Esophagus muscularis mucosa (tissue), 4 donors: ENCODE measurements at regions not wholly inside any gene's neighbourhood (a gene's known extent, or its start where the extent isn't known, plus 50 kb on each side); places are given as distances from the start of the nearest gene placed in this dataset.

ENCODE experiments used
- DNase-seq: peaks from one replicate; pipeline ENCODE4 v3.0.0-alpha.2; 2017; ENCODE audit errors: extremely low spot score
- H3K27ac ChIP-seq, 4 donors: fragments of 200-600 bp; sonication (generic); replicated peaks in 1 of 4; 1 replicate in 3 of 4; 2 replicates in 1 of 4; pipeline ENCODE4 v1.5.1; 2016 to 2019; ENCODE audit warnings: mild to moderate bottlenecking in 1 of 4
- H3K27me3 ChIP-seq, 4 donors: fragments of 200-600 bp; sonication (generic); one replicate each; pipeline versions ENCODE4 v1.5.1 to v1.6.0; 2016 to 2019
- H3K36me3 ChIP-seq, 4 donors: fragments of 200-600 bp; sonication (generic); one replicate each; pipeline ENCODE4 v1.5.1; 2016 to 2019
- H3K4me1 ChIP-seq, 4 donors: fragments of 200-600 bp; sonication (generic); one replicate each; pipeline ENCODE4 v1.5.1; 2016 to 2019
- H3K4me3 ChIP-seq, 4 donors: fragments of 200-600 bp; sonication (generic); 1 replicate in 2 of 4; 2 replicates in 2 of 4; pipeline ENCODE4 v1.5.1; 2016 to 2019; ENCODE audit warnings: mild to moderate bottlenecking in 4 of 4, moderate library complexity in 1 of 4
- H3K9me3 ChIP-seq, 4 donors: fragments of 200-600 bp; sonication (generic); 1 replicate in 3 of 4; 2 replicates in 1 of 4; pipeline ENCODE4 v1.5.1; 2016 to 2019
- CTCF ChIP-seq, 3 experiments: fragments of 200-600 bp in 2 of 3; fragments of 450-650 bp in 1 of 3; sonication (generic) in 2 of 3; IDR thresholded peaks; one replicate each; pipeline ENCODE4 v1.5.1; 2017 to 2019; ENCODE audit warnings: antibody characterized with exemption in 3 of 3, mild to moderate bottlenecking in 2 of 3, moderate library complexity in 1 of 3
- EP300 ChIP-seq: sonication (generic); formaldehyde crosslinking; IDR thresholded peaks from one replicate; pipeline ENCODE4 v1.6.1; 2017; ENCODE audit warnings: antibody characterized with exemption
- POLR2A ChIP-seq: fragments of 450-650 bp; IDR thresholded peaks from one replicate; pipeline ENCODE4 v1.6.1; 2017; ENCODE audit warnings: antibody characterized with exemption, moderate library complexity, mild to moderate bottlenecking, low read depth
- POLR2AphosphoS5 ChIP-seq, 2 donors: sonication (generic); formaldehyde crosslinking; IDR thresholded peaks; one replicate each; pipeline ENCODE4 v1.6.1; 2017; ENCODE audit warnings: antibody characterized with exemption in 2 of 2
- WGBS: methylation state at CpG from one replicate; pipeline ENCODE4 v1.1.5; 2018; 5-methylcytosine and 5-hydroxymethylcytosine counted together
- intact Hi-C: fragments of 100-400 bp; cut with DNase I; formaldehyde crosslinking; loops from one replicate; pipeline ENCODE4 v1.15.1; 2023

DNA sequence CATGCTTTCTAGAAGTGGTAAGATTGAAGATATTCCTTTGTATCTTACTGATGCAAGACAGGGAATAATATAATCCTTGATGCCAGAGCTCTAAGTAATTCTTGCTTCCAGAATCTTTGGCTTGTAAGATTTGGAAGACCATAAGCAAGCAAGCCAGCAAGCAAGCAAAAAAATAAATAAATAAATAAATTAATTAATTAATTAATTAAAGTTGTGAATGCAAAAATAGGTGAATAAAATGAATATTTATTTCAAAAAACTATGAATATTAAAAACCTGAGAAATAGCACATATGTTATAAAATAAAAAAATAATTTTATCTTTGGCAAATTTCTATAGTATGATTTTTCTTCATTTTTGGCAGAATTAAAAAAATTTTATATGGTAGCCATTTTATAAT lies 750.2 kb upstream of the ARRDC4 start:
- Histone ChIP-seq H3K27me3 (no peaks in the 10 kb centered on the region), H3K36me3 (no peaks in the 10 kb centered on the region), H3K27ac (no peak overlapping the region), H3K4me3 (no peak overlapping the region), H3K9me3 (no peaks in the 10 kb centered on the region), H3K4me1 (no peaks in the 10 kb centered on the region)
- DNase-seq: no peak
- intact Hi-C loops: no loop called here
- TF ChIP-seq POLR2AphosphoS5 (IDR thresholded peaks at IDR 0.05): no peak
- TF ChIP-seq EP300: no peak
- no peak for TF ChIP-seq POLR2A
- TF ChIP-seq CTCF (IDR thresholded peaks at IDR 0.05): no peak

GRCh38 chr15:97215629-97216028 lies 744.9 kb upstream of the ARRDC4 start:
- H3K4me3 ChIP-seq: no peak overlapping the region
- H3K27ac ChIP-seq: no peak overlapping the region
- H3K36me3 ChIP-seq: no peaks in the 10 kb centered on the region
- DNase-seq: no peak
- TF ChIP-seq POLR2AphosphoS5 (IDR thresholded peaks at IDR 0.05): no peak
- no peak for TF ChIP-seq CTCF (IDR thresholded peaks at IDR 0.05)
- no peak for TF ChIP-seq EP300
- TF ChIP-seq POLR2A: no peak
- H3K27me3 ChIP-seq: no peaks in the 10 kb centered on the region
- no peaks in the 10 kb centered on the region for H3K4me1 ChIP-seq
- intact Hi-C loops: no loop called here
- no peaks in the 10 kb centered on the region for H3K9me3 ChIP-seq

- no peak for DNase-seq
- no peaks in the 10 kb centered on the region for H3K27me3 ChIP-seq
- 96% methylated on average over 15 of the region's 44 CpGs for WGBS
- no peak overlapping the region for H3K27ac ChIP-seq
- TF ChIP-seq POLR2AphosphoS5 (IDR thresholded peaks at IDR 0.05) (no peak), EP300 (no peak), CTCF (IDR thresholded peaks at IDR 0.05) (no peak), POLR2A (no peak)
- H3K4me3 ChIP-seq: no peak overlapping the region
- intact Hi-C loops: no loop called here
- H3K36me3 ChIP-seq: no peaks in the 10 kb centered on the region
- no peaks in the 10 kb centered on the region for H3K4me1 ChIP-seq
- H3K9me3 ChIP-seq: peaks cover 0 to 7% (median 2%) of the 10 kb centered on the region in 4 donors
Measured at GRCh38 chr15:97224191-97224641, 736.3 kb upstream of the ARRDC4 start.

- no peaks in the 10 kb centered on the region for H3K36me3 ChIP-seq
- no peaks in the 10 kb centered on the region for H3K27me3 ChIP-seq
- peaks cover 0 to 8% (median 2%) of the 10 kb centered on the region in 4 donors for H3K4me1 ChIP-seq
- peak overlapping the region in 3 of 4 donors; percentile 7 to 29 (median 8) for H3K4me3 ChIP-seq
- no peak overlapping the region for H3K27ac ChIP-seq
- peak; percentile 92 for DNase-seq
- 33% methylated on average over 9 of the region's 9 CpGs for WGBS
- no peaks in the 10 kb centered on the region for H3K9me3 ChIP-seq
- peak; percentile 81 to 92 (median 84) for TF ChIP-seq CTCF (IDR thresholded peaks at IDR 0.05)
- TF ChIP-seq POLR2A: no peak
- no peak for TF ChIP-seq EP300
- no peak for TF ChIP-seq POLR2AphosphoS5 (IDR thresholded peaks at IDR 0.05)
- intact Hi-C loops: loop anchor here (10.0 kb wide), 2 partner anchors 880 to 910 kb away; no protein-coding TSS in a partner anchor
Measured at GRCh38 chr15:97234851-97235610, 725.5 kb upstream of the ARRDC4 start.

DNA sequence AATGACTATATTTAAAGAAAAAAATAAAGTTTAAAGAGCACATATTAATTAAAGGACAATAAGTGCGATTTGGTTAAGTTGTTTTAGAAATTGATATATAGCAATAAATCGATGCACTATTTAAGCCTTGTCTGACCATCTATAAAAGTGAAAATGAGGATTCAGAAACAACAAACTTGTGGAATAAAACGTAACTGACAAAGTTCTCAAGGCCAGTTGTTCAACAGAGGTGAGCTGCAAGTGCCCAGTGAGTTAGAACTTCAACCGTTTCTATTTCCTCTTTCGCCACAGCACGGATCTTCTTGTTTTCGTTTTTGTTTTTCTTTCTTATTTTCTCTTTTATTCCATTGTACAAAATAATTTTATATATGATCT lies 724.9 kb upstream of the ARRDC4 start:
- H3K36me3 ChIP-seq: no peaks in the 10 kb centered on the region
- 49% methylated on average over 7 of the region's 7 CpGs for WGBS
- TF ChIP-seq POLR2AphosphoS5 (IDR thresholded peaks at IDR 0.05) (no peak), POLR2A (no peak), EP300 (no peak), CTCF (IDR thresholded peaks at IDR 0.05) (no peak)
- no peaks in the 10 kb centered on the region for H3K9me3 ChIP-seq
- peaks cover 0 to 8% (median 2%) of the 10 kb centered on the region in 4 donors for H3K4me1 ChIP-seq
- intact Hi-C loops: loop anchor here (10.0 kb wide), 2 partner anchors 881 to 911 kb away; no protein-coding TSS in a partner anchor
- H3K4me3 ChIP-seq: peak overlapping the region in 2 of 4 donors; percentile 7 to 29
- H3K27me3 ChIP-seq: no peaks in the 10 kb centered on the region
- H3K27ac ChIP-seq: no peak overlapping the region
- DNase-seq: no peak
